Uterus (tissue), 3 donors: ENCODE measurements at regions not wholly inside any gene's neighbourhood (a gene's known extent, or its start where the extent isn't known, plus 50 kb on each side); places are given as distances from the start of the nearest gene placed in this dataset.

Experiments
- DNase-seq, 2 donors: peaks; one replicate each; pipeline ENCODE4 v3.0.0-alpha.2; 2019 to 2020
- H3K27ac ChIP-seq, 2 donors: fragments of 200-600 bp; sonication (generic); 1 replicate in 1 of 2; 2 replicates in 1 of 2; pipeline ENCODE4 v1.5.1; 2016 to 2018
- H3K27me3 ChIP-seq, 2 donors: fragments of 200-600 bp; sonication (generic); one replicate each; pipeline ENCODE4 v1.5.1; 2018 to 2019; ENCODE audit warnings: control low read depth in 1 of 2
- H3K36me3 ChIP-seq, 2 donors: fragments of 200-600 bp; sonication (generic); one replicate each; pipeline ENCODE4 v1.5.1; 2019; ENCODE audit warnings: control low read depth in 1 of 2
- H3K4me1 ChIP-seq, 2 donors: fragments of 200-600 bp; sonication (generic); one replicate each; pipeline ENCODE4 v1.5.1; 2018 to 2019; ENCODE audit warnings: control low read depth in 1 of 2
- H3K4me3 ChIP-seq, 2 donors: fragments of 200-600 bp; sonication (generic); 1 replicate in 1 of 2; 2 replicates in 1 of 2; pipeline ENCODE4 v1.5.1; 2018 to 2019; ENCODE audit warnings: mild to moderate bottlenecking in 1 of 2
- H3K9me3 ChIP-seq, 2 donors: fragments of 200-600 bp; sonication (generic); one replicate each; pipeline ENCODE4 v1.5.1; 2019; ENCODE audit warnings: control low read depth in 1 of 2
- CTCF ChIP-seq, 4 experiments: fragments of 200-600 bp in 2 of 4; fragments of 450-650 bp in 2 of 4; sonication (generic) in 2 of 4; IDR thresholded peaks; one replicate each; pipeline ENCODE4 v1.5.1; 2016 to 2019; ENCODE audit warnings: antibody characterized with exemption in 4 of 4, mild to moderate bottlenecking in 2 of 4, moderate library complexity in 1 of 4
- POLR2A ChIP-seq, 2 donors: fragments of 450-650 bp; IDR thresholded peaks; one replicate each; pipeline ENCODE4 v1.6.1; 2016; ENCODE audit warnings: antibody characterized with exemption in 2 of 2, mild to moderate bottlenecking in 1 of 2, moderate library complexity in 1 of 2
- intact Hi-C: fragments of 100-400 bp; cut with DNase I; formaldehyde crosslinking; loops from one replicate; pipeline ENCODE4 v1.15.1; 2023; ENCODE audit warnings: low total_unique reads
- donor health status: DM: yes; HTN: yes; CAD: no.

GRCh38 chr5:167861928-167862426, 429.5 kb upstream of the WWC1 start:
- no peaks in the 10 kb centered on the region for H3K9me3 ChIP-seq
- no peak overlapping the region for H3K4me3 ChIP-seq
- no peak overlapping the region for H3K27ac ChIP-seq
- H3K4me1 ChIP-seq = no peaks in the 10 kb centered on the region
- no peaks in the 10 kb centered on the region for H3K36me3 ChIP-seq
- no peaks in the 10 kb centered on the region for H3K27me3 ChIP-seq
- intact Hi-C loops = no loop called here
- DNase-seq = no peak
- no peak for TF ChIP-seq POLR2A (IDR thresholded peaks at IDR 0.05)
- TF ChIP-seq CTCF (IDR thresholded peaks at IDR 0.05) = no peak

GRCh38 chr5:167863883-167864282, 427.6 kb upstream of the WWC1 start:
- no peaks in the 10 kb centered on the region for H3K4me1 ChIP-seq
- no peak for DNase-seq
- no peak overlapping the region for H3K4me3 ChIP-seq
- TF ChIP-seq CTCF (IDR thresholded peaks at IDR 0.05) (no peak), POLR2A (IDR thresholded peaks at IDR 0.05) (no peak)
- no peaks in the 10 kb centered on the region for H3K27me3 ChIP-seq
- no peak overlapping the region for H3K27ac ChIP-seq
- intact Hi-C loops = no loop called here
- no peaks in the 10 kb centered on the region for H3K9me3 ChIP-seq
- H3K36me3 ChIP-seq = no peaks in the 10 kb centered on the region

- no peaks in the 10 kb centered on the region for H3K27me3 ChIP-seq
- no peaks in the 10 kb centered on the region for H3K4me1 ChIP-seq
- no peak for TF ChIP-seq POLR2A (IDR thresholded peaks at IDR 0.05)
- TF ChIP-seq CTCF (IDR thresholded peaks at IDR 0.05) = no peak
- H3K27ac ChIP-seq = no peak overlapping the region
- intact Hi-C loops = no loop called here
- no peak overlapping the region for H3K4me3 ChIP-seq
- H3K9me3 ChIP-seq = no peaks in the 10 kb centered on the region
- no peaks in the 10 kb centered on the region for H3K36me3 ChIP-seq
- no peak for DNase-seq
These were observed 426.6 kb upstream of the WWC1 start for GRCh38 chr5:167864801-167865200.

- Histone ChIP-seq H3K27ac (no peak overlapping the region), H3K27me3 (no peaks in the 10 kb centered on the region), H3K9me3 (no peaks in the 10 kb centered on the region), H3K4me1 (no peaks in the 10 kb centered on the region), H3K36me3 (no peaks in the 10 kb centered on the region), H3K4me3 (no peak overlapping the region)
- TF ChIP-seq CTCF (IDR thresholded peaks at IDR 0.05) (no peak), POLR2A (IDR thresholded peaks at IDR 0.05) (no peak)
- intact Hi-C loops = no loop called here
- no peak for DNase-seq
These were observed 424.6 kb upstream of the WWC1 start for GRCh38 chr5:167866797-167867196.

GRCh38 chr5:167867281-167867680, 424.2 kb upstream of the WWC1 start:
- intact Hi-C loops = no loop called here
- H3K9me3 ChIP-seq = no peaks in the 10 kb centered on the region
- TF ChIP-seq POLR2A (IDR thresholded peaks at IDR 0.05) (no peak), CTCF (IDR thresholded peaks at IDR 0.05) (no peak)

More at GRCh38 chr5:167867281-167867680, 424.2 kb upstream of the WWC1 start:
- DNase-seq = no peak
- no peaks in the 10 kb centered on the region for H3K27me3 ChIP-seq
- H3K27ac ChIP-seq = no peak overlapping the region
- H3K36me3 ChIP-seq = no peaks in the 10 kb centered on the region
- H3K4me1 ChIP-seq = no peaks in the 10 kb centered on the region
- H3K4me3 ChIP-seq = no peak overlapping the region
